ENCODE measurements at regions not wholly inside any gene's neighbourhood (a gene's known extent, or its start where the extent isn't known, plus 50 kb on each side); places are given as distances from the start of the nearest gene placed in this dataset.

GRCh38 chr17:70717042-70717441 lies 547.7 kb downstream of the KCNJ2 start:
- CTCF ChIA-PET (ENCODE audit: partially characterized antibody) = no interaction called here
- Histone ChIP-seq H3K9ac (replicated peaks in 1 of 4; ENCODE audit: extremely low read depth in 1 of 4, low read depth in 3 of 4, low read length in 3 of 4) (no peak overlapping the region), H3K56ac (replicated peaks; ENCODE audit: insufficient read length, low read depth, low read length) (no peak overlapping the region), H2BK20ac (ENCODE audit: low read length) (no peak overlapping the region), H2BK120ac (replicated peaks; ENCODE audit: low read depth, low read length) (no peak overlapping the region), H2BK12ac (ENCODE audit: low read depth, low read length) (no peak overlapping the region), H2BK5ac (ENCODE audit: low read depth, low read length) (no peak overlapping the region), H2AFZ (ENCODE audit: low read length) (no peak overlapping the region), H3K18ac (ENCODE audit: extremely low read depth, low read length) (no peak overlapping the region), H3K79me2 (ENCODE audit: control insufficient read depth in 1 of 2, insufficient read depth in 2 of 2, low read length in 2 of 2) (no peaks in the 10 kb centered on the region), H4K91ac (replicated peaks; ENCODE audit: insufficient read length, low read length) (no peak overlapping the region), H3K4me3 (ENCODE audit: extremely low read depth in 1 of 4, insufficient read depth in 2 of 4, low read depth in 3 of 4, low read length in 4 of 4) (no peak overlapping the region), H4K20me1 (replicated peaks in 1 of 2; ENCODE audit: control insufficient read depth in 1 of 2, insufficient read depth in 2 of 2, low read length in 2 of 2) (no peaks in the 10 kb centered on the region), H2AK5ac (ENCODE audit: low read depth, low read length) (no peak overlapping the region), H3K4me2 (ENCODE audit: insufficient read depth in 1 of 2, low read depth in 2 of 2, low read length in 2 of 2) (no peak overlapping the region), H3K27ac (ENCODE audit: low read depth, low read length) (no peak overlapping the region), H4K8ac (ENCODE audit: extremely low read depth, insufficient read depth, low read length) (no peak overlapping the region), H3K79me1 (ENCODE audit: low read depth, low read length) (no peaks in the 10 kb centered on the region), H3K4me1 (replicated peaks in 1 of 4; ENCODE audit: control insufficient read depth in 3 of 4, insufficient read depth in 4 of 4, low read length in 3 of 4) (no peaks in the 10 kb centered on the region), H3K9me3 (ENCODE audit: insufficient read depth in 2 of 2, low read depth in 1 of 2, low read length in 1 of 2) (no peaks in the 10 kb centered on the region), H2BK15ac (ENCODE audit: low read length) (no peak overlapping the region), H3K14ac (ENCODE audit: insufficient read length) (no peak overlapping the region), H3K27me3 (replicated peaks in 1 of 4; ENCODE audit: control insufficient read depth in 3 of 4, extremely low read depth in 1 of 4, insufficient read depth in 3 of 4, low read length in 3 of 4) (no peaks in the 10 kb centered on the region), H3K23ac (ENCODE audit: insufficient read length) (no peak overlapping the region), H3K4ac (replicated peaks; ENCODE audit: insufficient read length, low read depth, low read length) (no peak overlapping the region), H3K36me3 (ENCODE audit: control insufficient read depth in 2 of 4, insufficient read depth in 4 of 4, low read length in 3 of 4) (no peaks in the 10 kb centered on the region), H3K23me2 (ENCODE audit: low read depth, low read length) (no peaks in the 10 kb centered on the region), H4K5ac (ENCODE audit: insufficient read length, low read depth, low read length) (no peak overlapping the region)
- no peak for FAIRE-seq
- WGBS, 2 experiments (ENCODE audit: extremely low coverage in 1 of 2, insufficient coverage in 1 of 2, insufficient read length in 1 of 2, insufficient replicate concordance in 2 of 2, low coverage in 1 of 2, low lambda C conversion rate in 2 of 2, missing lambda C conversion rate in 1 of 2) = 100% methylated on average over 1 of the region's 1 CpG; no CpG with 5 or more reads in 1 of the 2 experiments
- TF ChIP-seq BRCA1 (IDR thresholded peaks at IDR 0.05; ENCODE audit: low read depth, low read length) (no peak), KDM4A (IDR thresholded peaks at IDR 0.05; ENCODE audit: low read depth, low read length, severe bottlenecking) (no peak), PHF8 (conservative IDR thresholded peaks at IDR 0.05; ENCODE audit: low read depth, low read length) (no peak)
- DNase-seq (ENCODE audit: low read depth in 1 of 2, low spot score in 2 of 2) = no peak
- POLR2A ChIA-PET (ENCODE audit: partially characterized antibody) = no interaction called here
